Skeletal muscle satellite cell (primary cell): ENCODE measurements at regions not wholly inside any gene's neighbourhood (a gene's known extent, or its start where the extent isn't known, plus 50 kb on each side); places are given as distances from the start of the nearest gene placed in this dataset.

Experiments
- H3K27me3 ChIP-seq: 2 replicates; pipeline ENCODE4 v1.7.0; 2013; ENCODE audit warnings: low read length; ENCODE audit not compliant: control insufficient read depth, insufficient read depth
- H3K36me3 ChIP-seq: 2 replicates; pipeline ENCODE4 v1.7.0; 2013; ENCODE audit warnings: mild to moderate bottlenecking, control low read depth, low read length; ENCODE audit not compliant: insufficient read depth
- H3K4me1 ChIP-seq: 2 replicates; pipeline ENCODE4 v1.7.0; 2013; ENCODE audit warnings: low read length; ENCODE audit not compliant: control insufficient read depth, insufficient read depth
- H3K4me2 ChIP-seq: 2 replicates; pipeline ENCODE4 v1.7.0; 2013; ENCODE audit warnings: mild to moderate bottlenecking, low read length
- H3K4me3 ChIP-seq: 2 replicates; pipeline ENCODE4 v1.7.0; 2013; ENCODE audit warnings: low read length
- H3K9ac ChIP-seq: 2 replicates; pipeline ENCODE4 v1.7.0; 2013; ENCODE audit warnings: mild to moderate bottlenecking, low read depth, low read length, moderate library complexity
- H3K9me3 ChIP-seq: replicated peaks from 2 replicates; pipeline ENCODE4 v1.7.0; 2013; ENCODE audit warnings: mild to moderate bottlenecking, control low read depth, low read length

DNA sequence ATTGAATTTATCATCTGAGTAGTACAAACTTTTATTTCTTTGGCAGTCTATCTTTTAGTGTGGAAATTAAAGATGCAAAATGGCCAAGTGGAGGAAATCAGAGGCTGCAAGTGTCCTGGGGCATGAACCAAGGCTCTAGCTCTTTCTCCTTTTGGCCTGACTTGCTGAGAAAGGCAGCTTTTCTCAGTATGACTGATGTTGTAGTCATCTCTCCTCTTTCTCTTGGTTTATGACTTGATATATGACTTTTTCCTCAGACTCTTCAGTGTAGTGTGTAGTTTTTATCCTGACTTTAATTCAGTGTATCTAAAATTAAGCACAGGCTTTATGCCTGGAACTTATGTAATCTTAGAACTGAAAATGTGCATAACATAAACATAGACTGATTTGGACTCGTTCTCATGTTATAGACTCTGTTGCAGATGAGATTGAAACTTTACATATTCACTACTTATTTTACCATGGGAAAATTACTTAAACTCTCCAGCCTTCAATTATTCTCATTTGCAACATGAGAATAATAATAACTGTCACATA lies 65.7 kb downstream of the SLITRK5 start:
- no peak overlapping the region for H3K4me2 ChIP-seq
- no peaks in the 10 kb centered on the region for H3K36me3 ChIP-seq
- H3K4me3 ChIP-seq: no peak overlapping the region
- H3K27me3 ChIP-seq: no peaks in the 10 kb centered on the region
- H3K9ac ChIP-seq: no peak overlapping the region
- H3K4me1 ChIP-seq: no peaks in the 10 kb centered on the region
- H3K9me3 ChIP-seq: no peaks in the 10 kb centered on the region

- no peak overlapping the region for H3K4me3 ChIP-seq
- H3K27me3 ChIP-seq: no peaks in the 10 kb centered on the region
- H3K4me1 ChIP-seq: no peaks in the 10 kb centered on the region
- H3K36me3 ChIP-seq: no peaks in the 10 kb centered on the region
- no peak overlapping the region for H3K9ac ChIP-seq
- H3K9me3 ChIP-seq: no peaks in the 10 kb centered on the region
- no peak overlapping the region for H3K4me2 ChIP-seq
These were observed 82.9 kb downstream of the SLITRK5 start for GRCh38 chr13:87754097-87754496.

DNA sequence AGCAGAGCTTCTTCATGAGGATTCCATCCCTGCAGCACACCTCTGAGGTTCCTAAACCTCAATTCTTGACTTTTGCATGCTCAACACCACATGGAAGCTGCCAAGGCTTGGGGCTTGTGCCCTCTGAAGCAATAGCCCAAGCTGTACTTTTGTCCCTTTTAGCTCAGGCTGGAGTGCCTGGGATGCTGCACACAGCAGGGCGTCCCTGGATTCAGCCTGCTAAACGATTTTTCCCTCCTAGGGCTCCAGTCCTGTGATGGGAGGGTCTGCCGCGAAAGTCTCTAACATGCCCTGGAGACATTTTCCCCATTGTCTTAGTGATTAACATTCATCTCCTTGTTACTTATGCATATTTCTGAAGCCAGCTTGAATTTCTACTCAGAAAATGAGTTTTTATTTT lies 98.3 kb downstream of the SLITRK5 start:
- no peak overlapping the region for H3K4me2 ChIP-seq
- no peaks in the 10 kb centered on the region for H3K36me3 ChIP-seq
- no peaks in the 10 kb centered on the region for H3K27me3 ChIP-seq
- no peak overlapping the region for H3K4me3 ChIP-seq
- no peaks in the 10 kb centered on the region for H3K9me3 ChIP-seq
- no peak overlapping the region for H3K9ac ChIP-seq
- no peaks in the 10 kb centered on the region for H3K4me1 ChIP-seq

GRCh38 chr13:87777387-87777786 lies 106.2 kb downstream of the SLITRK5 start:
- H3K4me1 ChIP-seq: no peaks in the 10 kb centered on the region
- H3K9me3 ChIP-seq: no peaks in the 10 kb centered on the region
- H3K4me3 ChIP-seq: no peak overlapping the region
- no peak overlapping the region for H3K4me2 ChIP-seq
- H3K36me3 ChIP-seq: no peaks in the 10 kb centered on the region
- H3K9ac ChIP-seq: no peak overlapping the region
- H3K27me3 ChIP-seq: no peaks in the 10 kb centered on the region

GRCh38 chr13:87778128-87778527 lies 107.0 kb downstream of the SLITRK5 start:
- H3K36me3 ChIP-seq: no peaks in the 10 kb centered on the region
- H3K27me3 ChIP-seq: no peaks in the 10 kb centered on the region

GRCh38 chr13:87779426-87779825 lies 108.3 kb downstream of the SLITRK5 start:
- no peaks in the 10 kb centered on the region for H3K27me3 ChIP-seq
- H3K36me3 ChIP-seq: no peaks in the 10 kb centered on the region
- no peak overlapping the region for H3K4me2 ChIP-seq
- no peak overlapping the region for H3K9ac ChIP-seq
- no peaks in the 10 kb centered on the region for H3K9me3 ChIP-seq
- H3K4me3 ChIP-seq: no peak overlapping the region
- no peaks in the 10 kb centered on the region for H3K4me1 ChIP-seq

More at GRCh38 chr13:87778128-87778527, 107.0 kb downstream of the SLITRK5 start:
- Histone ChIP-seq H3K4me1 (no peaks in the 10 kb centered on the region), H3K9ac (no peak overlapping the region), H3K4me3 (no peak overlapping the region), H3K9me3 (no peaks in the 10 kb centered on the region), H3K4me2 (no peak overlapping the region)

DNA sequence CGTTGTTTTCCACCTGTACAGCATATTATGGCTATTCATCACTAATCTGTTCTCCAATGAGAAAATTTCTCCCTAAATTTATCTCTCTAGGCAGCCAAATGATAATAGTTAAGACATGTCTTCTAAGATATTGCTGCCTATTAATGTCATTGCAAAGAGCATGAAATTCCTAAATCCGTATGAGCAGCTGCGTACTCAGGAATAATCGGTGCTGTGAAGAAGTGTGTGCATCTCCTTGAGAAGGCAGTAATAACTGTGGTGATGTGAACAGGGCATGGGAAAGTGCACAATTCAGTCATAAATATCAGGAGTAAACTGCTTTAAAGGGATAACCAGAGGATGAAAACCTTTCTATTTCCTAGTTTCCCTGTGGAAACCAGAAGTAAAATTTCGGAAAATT lies 112.2 kb downstream of the SLITRK5 start:
- H3K36me3 ChIP-seq: no peaks in the 10 kb centered on the region
- no peak overlapping the region for H3K9ac ChIP-seq
- H3K4me2 ChIP-seq: no peak overlapping the region
- H3K4me1 ChIP-seq: no peaks in the 10 kb centered on the region
- H3K9me3 ChIP-seq: no peaks in the 10 kb centered on the region
- no peaks in the 10 kb centered on the region for H3K27me3 ChIP-seq
- H3K4me3 ChIP-seq: no peak overlapping the region

DNA sequence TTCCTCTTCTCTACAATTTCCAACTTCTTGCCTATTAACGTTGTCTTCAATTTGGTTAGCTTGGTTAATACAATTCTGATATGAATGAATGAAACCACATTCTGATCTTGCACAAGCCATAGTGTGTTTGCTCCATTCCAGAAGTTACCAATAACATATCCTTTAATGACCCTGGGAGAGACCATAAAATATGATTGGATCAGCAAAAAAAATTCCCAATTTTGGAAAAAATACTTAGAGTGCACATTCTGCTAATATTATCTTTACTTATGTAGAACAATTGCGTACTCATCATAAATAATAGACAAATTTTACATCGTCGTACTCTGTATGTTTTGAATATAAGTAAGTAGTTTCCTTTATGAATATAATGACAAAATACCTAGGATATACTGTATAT lies 117.2 kb downstream of the SLITRK5 start:
- H3K9ac ChIP-seq: no peak overlapping the region
- no peaks in the 10 kb centered on the region for H3K9me3 ChIP-seq
- no peak overlapping the region for H3K4me2 ChIP-seq
- H3K27me3 ChIP-seq: no peaks in the 10 kb centered on the region
- no peaks in the 10 kb centered on the region for H3K36me3 ChIP-seq
- no peak overlapping the region for H3K4me3 ChIP-seq
- H3K4me1 ChIP-seq: no peaks in the 10 kb centered on the region

GRCh38 chr13:87792878-87793277 lies 121.7 kb downstream of the SLITRK5 start:
- Histone ChIP-seq H3K4me1 (no peaks in the 10 kb centered on the region), H3K27me3 (no peaks in the 10 kb centered on the region), H3K4me2 (no peak overlapping the region), H3K36me3 (no peaks in the 10 kb centered on the region), H3K9me3 (no peaks in the 10 kb centered on the region), H3K4me3 (no peak overlapping the region), H3K9ac (no peak overlapping the region)

GRCh38 chr13:87798536-87798935 lies 127.4 kb downstream of the SLITRK5 start:
- H3K4me2 ChIP-seq: no peak overlapping the region
- no peaks in the 10 kb centered on the region for H3K4me1 ChIP-seq
- no peaks in the 10 kb centered on the region for H3K27me3 ChIP-seq
- no peaks in the 10 kb centered on the region for H3K9me3 ChIP-seq
- no peak overlapping the region for H3K9ac ChIP-seq
- H3K36me3 ChIP-seq: no peaks in the 10 kb centered on the region
- H3K4me3 ChIP-seq: no peak overlapping the region

- Histone ChIP-seq H3K4me3 (no peak overlapping the region), H3K9ac (no peak overlapping the region)
These were observed 139.2 kb downstream of the SLITRK5 start for GRCh38 chr13:87810391-87810801.

DNA sequence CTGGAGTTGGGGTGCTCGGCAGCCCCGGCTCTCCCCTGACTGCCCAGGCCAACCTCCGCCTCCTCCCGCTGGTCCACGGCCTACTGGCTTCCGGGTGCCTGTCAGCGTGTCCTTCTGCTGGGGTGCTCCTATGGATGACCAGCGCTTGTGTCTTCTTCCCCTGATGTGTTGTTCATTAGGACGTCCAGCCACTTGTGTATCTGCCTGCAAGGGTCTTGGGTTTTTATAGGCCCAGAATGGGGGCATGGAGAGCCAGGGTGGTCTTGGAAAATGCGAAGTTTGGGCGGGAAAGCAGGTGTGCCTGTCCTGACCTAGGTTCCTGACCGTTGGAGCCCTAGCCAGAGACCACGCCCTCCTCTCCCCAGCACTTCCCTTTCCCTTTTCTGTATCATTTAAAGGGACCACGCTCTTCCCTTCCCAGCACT lies 139.8 kb downstream of the SLITRK5 start:
- H3K27me3 ChIP-seq: no peaks in the 10 kb centered on the region
- no peak overlapping the region for H3K9ac ChIP-seq
- H3K4me2 ChIP-seq: no peak overlapping the region
- H3K4me3 ChIP-seq: no peak overlapping the region
- H3K9me3 ChIP-seq: no peaks in the 10 kb centered on the region
- H3K36me3 ChIP-seq: no peaks in the 10 kb centered on the region
- no peaks in the 10 kb centered on the region for H3K4me1 ChIP-seq

More at GRCh38 chr13:87810391-87810801, 139.2 kb downstream of the SLITRK5 start:
- H3K36me3 ChIP-seq: no peaks in the 10 kb centered on the region
- no peaks in the 10 kb centered on the region for H3K27me3 ChIP-seq
- no peaks in the 10 kb centered on the region for H3K9me3 ChIP-seq
- H3K4me2 ChIP-seq: no peak overlapping the region
- no peaks in the 10 kb centered on the region for H3K4me1 ChIP-seq
